ENCODE measurements at regions not wholly inside any gene's neighbourhood (a gene's known extent, or its start where the extent isn't known, plus 50 kb on each side); places are given as distances from the start of the nearest gene placed in this dataset.

DNA sequence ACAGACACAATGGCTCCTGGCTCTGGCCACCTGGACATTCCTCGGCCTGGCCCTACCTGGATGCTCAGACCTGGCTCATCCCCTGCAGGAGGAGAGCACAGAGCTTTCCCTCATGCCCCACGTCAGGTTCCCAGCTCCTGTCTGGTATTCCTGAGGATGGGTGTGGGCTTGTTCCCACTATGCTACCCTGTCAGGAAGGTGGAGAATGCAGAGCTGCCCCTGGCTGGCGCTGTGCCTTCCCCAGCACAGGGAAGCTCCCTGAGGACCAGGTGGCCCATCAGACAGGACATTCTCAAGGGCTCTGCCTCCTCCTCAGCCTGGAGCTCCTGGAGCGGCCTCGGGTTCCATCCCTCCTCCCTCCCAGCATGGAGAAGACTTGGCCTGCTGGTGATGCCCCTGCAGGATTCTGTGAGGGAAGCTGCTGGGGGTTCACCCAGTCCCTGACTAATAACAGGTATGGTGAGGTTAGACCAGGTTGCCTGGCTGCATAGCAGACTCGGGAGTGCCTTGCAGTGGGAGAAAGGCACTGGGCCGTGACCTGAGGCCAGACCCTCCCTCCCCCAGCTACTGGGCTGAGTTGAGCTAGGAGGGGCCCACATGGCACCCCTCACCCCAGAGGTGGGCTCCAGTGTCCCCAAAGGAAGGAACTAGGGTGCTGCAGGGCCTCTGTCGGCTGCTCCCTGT lies 156.0 kb upstream of the MLN start:
- no peak for DNase-seq (ENCODE audit: insufficient read length, low spot score)
- no peak for FAIRE-seq
- no peak for TF ChIP-seq POLR2A (IDR thresholded peaks at IDR 0.05; ENCODE audit: low read depth, low read length)

DNA sequence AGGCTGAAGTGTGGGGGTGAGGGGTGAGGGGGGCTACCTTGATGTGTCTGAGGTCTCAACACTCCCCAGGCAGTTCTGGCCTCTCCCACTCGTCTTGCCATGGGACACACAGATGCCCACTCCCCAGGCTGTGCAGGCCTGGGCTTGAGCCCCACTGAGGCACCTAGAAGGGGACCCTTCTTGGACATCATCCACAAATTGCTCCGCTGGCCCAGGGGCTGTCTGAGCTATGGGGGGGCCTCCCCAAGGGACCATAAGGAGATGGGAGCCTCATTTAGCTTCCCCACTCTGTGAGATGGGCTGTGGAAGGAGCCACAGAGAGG lies 155.5 kb upstream of the MLN start:
- DNase-seq (ENCODE audit: insufficient read length, low spot score) (no peak), FAIRE-seq (no peak)
- TF ChIP-seq POLR2AphosphoS5 (IDR thresholded peaks at IDR 0.05; ENCODE audit: low read depth, low read length) = no peak
- no peak for TF ChIP-seq TAF1 (IDR thresholded peaks at IDR 0.05; ENCODE audit: low read depth, low read length)
- no peak for TF ChIP-seq POLR2A (IDR thresholded peaks at IDR 0.05; ENCODE audit: low read depth, low read length)
- no peak for TF ChIP-seq POU2F2 (IDR thresholded peaks at IDR 0.05; ENCODE audit: low read depth, low read length)
- TF ChIP-seq SPI1 (IDR thresholded peaks at IDR 0.05; ENCODE audit: low read depth, low read length) = no peak
- no peak for TF ChIP-seq PAX5 (IDR thresholded peaks at IDR 0.05; ENCODE audit: insufficient read depth, low read length, severe bottlenecking)

DNA sequence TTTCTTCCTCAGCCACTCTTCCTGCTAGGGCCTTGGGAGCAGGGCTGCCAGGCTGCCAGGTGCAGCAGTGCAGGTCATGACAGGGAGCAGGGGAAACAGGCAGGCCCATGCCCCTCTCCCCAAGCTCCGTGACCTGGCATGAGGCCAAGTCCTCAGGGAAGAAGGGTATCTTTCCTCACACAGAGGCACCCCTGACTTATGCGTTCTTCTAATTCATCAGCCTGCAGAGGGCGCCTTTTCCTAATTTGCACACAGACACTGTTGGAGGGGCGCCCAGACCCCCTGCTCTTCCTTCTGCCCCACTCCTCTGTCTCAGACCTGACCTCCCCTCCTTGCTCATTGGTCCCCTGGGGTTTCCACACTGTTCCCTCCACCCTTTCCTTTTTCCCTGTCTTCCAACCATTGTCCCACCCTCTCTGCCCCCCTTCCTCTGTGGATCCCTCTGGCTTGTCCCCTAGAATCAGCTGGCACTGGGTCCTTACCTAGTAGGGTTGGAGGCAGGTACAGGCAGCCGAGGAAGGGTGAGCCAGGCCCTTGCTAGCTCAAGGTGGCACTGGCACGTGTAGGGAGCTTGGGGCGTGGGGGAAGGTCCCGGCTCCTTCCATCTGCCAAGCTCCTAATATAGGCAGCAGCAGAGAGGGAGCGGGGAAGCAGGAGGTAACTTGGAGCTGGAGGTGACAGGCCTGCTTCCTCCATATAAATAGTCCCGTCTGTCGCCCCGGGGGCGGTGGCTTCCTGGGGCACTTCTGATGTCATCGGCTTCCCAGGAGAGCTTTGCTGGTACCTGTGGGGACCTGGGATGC lies 154.9 kb upstream of the MLN start:
- no peak for DNase-seq (ENCODE audit: insufficient read length, low spot score)
- TF ChIP-seq POLR2AphosphoS5 (IDR thresholded peaks at IDR 0.05; ENCODE audit: low read depth, low read length) = no peak
- no peak for TF ChIP-seq PAX5 (IDR thresholded peaks at IDR 0.05; ENCODE audit: insufficient read depth, low read length, severe bottlenecking)
- no peak for TF ChIP-seq POLR2A (IDR thresholded peaks at IDR 0.05; ENCODE audit: low read depth, low read length)
- TF ChIP-seq POU2F2 (IDR thresholded peaks at IDR 0.05; ENCODE audit: low read depth, low read length) = no peak
- FAIRE-seq = no peak

DNA sequence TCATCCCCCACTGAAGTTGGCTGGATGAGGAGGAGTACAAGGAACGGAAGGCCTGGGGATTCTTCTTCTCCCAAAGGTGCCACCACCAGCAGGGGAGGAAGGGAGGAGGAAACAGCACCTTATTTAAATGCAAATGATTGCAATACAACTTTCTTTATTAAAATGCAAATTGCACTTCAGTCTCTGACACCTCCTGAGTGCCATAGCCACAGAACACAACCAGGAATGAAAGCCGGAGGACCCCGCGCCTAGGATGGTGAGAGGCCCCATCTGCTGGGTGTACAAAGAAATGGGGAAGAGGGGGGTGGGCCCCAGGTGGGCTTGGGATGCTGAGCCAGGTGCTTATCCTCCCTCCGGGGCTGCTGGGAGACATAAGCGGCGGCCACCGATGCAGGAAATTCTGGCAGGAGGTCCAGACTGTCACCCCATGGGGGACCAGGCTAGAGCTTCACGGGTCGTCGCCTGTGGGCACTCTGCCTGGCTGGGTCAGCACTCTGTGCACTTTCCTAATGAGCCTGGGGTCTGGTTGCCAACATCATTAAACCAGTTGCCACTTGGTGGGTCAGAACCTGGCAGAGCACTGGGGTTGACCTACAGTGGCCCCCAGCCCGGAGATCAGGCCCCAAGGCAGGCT lies 154.2 kb upstream of the MLN start:
- TF ChIP-seq TAF1 (IDR thresholded peaks at IDR 0.05; ENCODE audit: low read depth, low read length) (no peak), SPI1 (IDR thresholded peaks at IDR 0.05; ENCODE audit: low read depth, low read length) (no peak), POU2F2 (IDR thresholded peaks at IDR 0.05; ENCODE audit: low read depth, low read length) (no peak), POLR2A (IDR thresholded peaks at IDR 0.05; ENCODE audit: low read depth, low read length) (no peak), PAX5 (IDR thresholded peaks at IDR 0.05; ENCODE audit: insufficient read depth, low read length, severe bottlenecking) (no peak), POLR2AphosphoS5 (IDR thresholded peaks at IDR 0.05; ENCODE audit: low read depth, low read length) (no peak)
- FAIRE-seq = no peak
- DNase-seq (ENCODE audit: insufficient read length, low spot score) = no peak

DNA sequence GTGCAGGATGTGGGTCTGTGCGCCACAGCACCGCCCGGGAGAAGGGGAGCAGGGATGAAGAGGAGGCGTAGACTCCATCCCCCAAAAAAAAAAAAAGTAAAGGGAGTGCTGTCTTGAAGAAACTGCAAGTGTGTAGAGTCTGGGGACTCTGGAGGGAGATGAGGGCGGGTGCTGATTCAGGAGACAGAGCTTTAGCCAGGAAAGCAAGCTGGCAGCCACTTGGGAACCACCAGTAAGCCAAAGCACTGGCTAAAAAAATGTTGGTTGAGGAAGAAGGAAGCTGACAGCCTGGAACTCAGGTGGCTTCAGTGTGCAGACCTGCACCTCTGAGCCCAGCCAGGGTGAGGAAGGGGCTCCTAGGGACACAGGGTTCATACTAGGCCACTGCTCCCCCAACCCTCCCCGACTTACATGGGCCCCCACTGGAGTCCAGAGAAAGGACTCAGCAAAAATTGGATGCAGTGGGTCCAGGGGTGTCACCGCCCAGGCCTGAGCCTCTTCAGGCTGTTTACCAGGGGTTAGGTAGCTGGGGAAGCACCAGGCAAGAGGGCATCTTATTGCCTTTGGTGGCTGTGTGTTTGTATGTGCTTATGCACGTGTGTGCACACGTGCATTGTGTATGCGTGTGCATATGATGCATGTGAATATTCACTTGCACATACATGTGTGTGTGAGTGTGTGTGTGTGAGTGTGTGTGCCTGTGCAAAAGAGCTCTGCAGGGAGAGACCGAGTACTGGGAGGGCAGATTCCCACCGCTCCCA lies 153.5 kb upstream of the MLN start:
- no peak for FAIRE-seq
- DNase-seq (ENCODE audit: insufficient read length, low spot score) = no peak
- TF ChIP-seq PAX5 (IDR thresholded peaks at IDR 0.05; ENCODE audit: insufficient read depth, low read length, severe bottlenecking) (no peak), POLR2AphosphoS5 (IDR thresholded peaks at IDR 0.05; ENCODE audit: low read depth, low read length) (no peak), TAF1 (IDR thresholded peaks at IDR 0.05; ENCODE audit: low read depth, low read length) (no peak), POU2F2 (IDR thresholded peaks at IDR 0.05; ENCODE audit: low read depth, low read length) (no peak), POLR2A (IDR thresholded peaks at IDR 0.05; ENCODE audit: low read depth, low read length) (no peak), SPI1 (IDR thresholded peaks at IDR 0.05; ENCODE audit: low read depth, low read length) (no peak)

DNA sequence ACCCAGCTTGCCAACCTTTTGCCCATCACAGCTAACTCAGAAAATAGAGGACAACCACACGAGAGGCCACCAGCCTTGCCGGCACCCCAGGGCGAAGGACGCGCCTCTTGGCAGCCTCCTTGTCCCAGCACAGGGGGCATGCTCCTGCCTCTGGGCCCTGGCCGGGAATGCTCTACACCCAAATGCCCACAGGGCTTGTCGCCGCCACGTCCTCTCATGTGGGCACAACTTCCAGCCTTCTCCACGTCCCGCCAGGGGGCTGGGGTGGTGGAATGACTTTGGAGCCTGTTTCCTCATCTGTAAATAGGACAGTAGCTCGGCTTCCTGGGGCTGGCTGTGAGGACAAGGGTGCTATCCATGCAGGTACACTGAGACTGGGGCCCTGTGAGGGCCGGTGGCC lies 152.4 kb upstream of the MLN start:
- TF ChIP-seq POLR2A (IDR thresholded peaks at IDR 0.05; ENCODE audit: low read depth, low read length) = no peak
- no peak for TF ChIP-seq SPI1 (IDR thresholded peaks at IDR 0.05; ENCODE audit: low read depth, low read length)
- no peak for TF ChIP-seq TAF1 (IDR thresholded peaks at IDR 0.05; ENCODE audit: low read depth, low read length)
- no peak for TF ChIP-seq PAX5 (IDR thresholded peaks at IDR 0.05; ENCODE audit: insufficient read depth, low read length, severe bottlenecking)
- no peak for TF ChIP-seq POU2F2 (IDR thresholded peaks at IDR 0.05; ENCODE audit: low read depth, low read length)
- TF ChIP-seq POLR2AphosphoS5 (IDR thresholded peaks at IDR 0.05; ENCODE audit: low read depth, low read length) = no peak
- DNase-seq (ENCODE audit: insufficient read length, low spot score) (no peak), FAIRE-seq (no peak)

DNA sequence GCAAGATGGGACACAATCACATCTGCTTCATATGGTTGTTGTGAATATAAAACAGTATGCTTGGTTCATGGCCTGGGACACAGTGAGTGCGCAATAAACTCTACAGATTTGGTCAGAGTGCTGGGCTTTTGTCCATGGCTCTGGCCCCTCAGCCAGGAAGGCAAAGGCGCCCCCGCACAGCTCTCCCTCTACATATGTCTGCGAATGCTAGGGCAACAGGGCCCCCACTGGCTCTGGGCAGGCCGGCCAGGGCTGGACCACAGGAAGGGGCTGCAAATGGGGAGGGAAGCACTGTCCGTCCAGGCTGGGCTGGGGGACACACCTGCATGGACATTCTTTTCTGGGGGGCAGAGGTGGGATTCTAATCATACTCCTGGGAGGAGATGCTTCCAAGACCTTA lies 151.8 kb upstream of the MLN start:
- TF ChIP-seq PAX5 (IDR thresholded peaks at IDR 0.05; ENCODE audit: insufficient read depth, low read length, severe bottlenecking) (no peak), POLR2AphosphoS5 (IDR thresholded peaks at IDR 0.05; ENCODE audit: low read depth, low read length) (no peak), POLR2A (IDR thresholded peaks at IDR 0.05; ENCODE audit: low read depth, low read length) (no peak), POU2F2 (IDR thresholded peaks at IDR 0.05; ENCODE audit: low read depth, low read length) (no peak), TAF1 (IDR thresholded peaks at IDR 0.05; ENCODE audit: low read depth, low read length) (no peak), SPI1 (IDR thresholded peaks at IDR 0.05; ENCODE audit: low read depth, low read length) (no peak)
- DNase-seq (ENCODE audit: insufficient read length, low spot score) = no peak
- FAIRE-seq = no peak

DNA sequence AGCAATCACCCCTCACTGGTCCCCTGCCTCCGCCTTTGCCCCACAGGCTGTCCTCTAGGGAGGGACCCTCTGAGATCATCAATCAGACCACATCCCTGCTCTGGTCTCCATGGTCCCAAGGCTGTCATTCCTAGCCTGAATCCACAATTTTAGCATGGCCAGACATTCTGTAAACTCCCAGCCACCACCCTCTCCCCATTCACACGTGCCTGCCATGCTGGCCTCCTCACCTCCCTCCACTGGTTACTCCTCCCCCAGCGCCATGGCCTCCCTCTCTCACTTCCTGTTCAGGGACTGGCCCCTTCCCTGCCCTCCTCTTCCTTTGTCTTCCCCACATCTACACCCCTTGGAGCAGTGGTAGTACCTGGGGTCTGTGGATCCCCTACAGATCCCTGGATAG lies 150.7 kb upstream of the MLN start:
- DNase-seq (ENCODE audit: insufficient read length, low spot score) = no peak
- no peak for FAIRE-seq
- no peak for TF ChIP-seq PAX5 (IDR thresholded peaks at IDR 0.05; ENCODE audit: insufficient read depth, low read length, severe bottlenecking)
- TF ChIP-seq TAF1 (IDR thresholded peaks at IDR 0.05; ENCODE audit: low read depth, low read length) = no peak
- no peak for TF ChIP-seq POLR2A (IDR thresholded peaks at IDR 0.05; ENCODE audit: low read depth, low read length)
- no peak for TF ChIP-seq POU2F2 (IDR thresholded peaks at IDR 0.05; ENCODE audit: low read depth, low read length)
- TF ChIP-seq POLR2AphosphoS5 (IDR thresholded peaks at IDR 0.05; ENCODE audit: low read depth, low read length) = no peak
- TF ChIP-seq SPI1 (IDR thresholded peaks at IDR 0.05; ENCODE audit: low read depth, low read length) = no peak

DNA sequence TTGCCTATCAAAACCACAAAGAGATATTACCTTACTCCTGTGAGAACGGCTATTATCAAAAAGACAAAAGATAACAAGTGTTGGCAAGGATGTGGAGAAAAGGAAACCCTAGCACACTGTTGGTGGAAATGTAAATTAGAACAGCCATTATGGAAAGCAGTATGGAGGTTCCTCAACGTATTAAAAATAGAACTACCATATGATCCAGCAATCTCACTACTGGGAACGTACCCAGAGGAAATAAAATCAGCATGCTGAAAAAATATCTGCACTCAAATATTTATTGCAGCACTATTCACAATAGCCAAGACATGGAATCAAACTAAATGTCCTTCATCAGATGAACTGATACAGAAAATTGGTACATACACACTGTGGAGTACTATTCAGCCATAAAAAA lies 149.4 kb upstream of the MLN start:
- no peak for FAIRE-seq
- DNase-seq (ENCODE audit: insufficient read length, low spot score) = no peak

More for the DNA sequence above, 149.4 kb upstream of the MLN start:
- TF ChIP-seq TAF1 (IDR thresholded peaks at IDR 0.05; ENCODE audit: low read depth, low read length) (no peak), POU2F2 (IDR thresholded peaks at IDR 0.05; ENCODE audit: low read depth, low read length) (no peak), SPI1 (IDR thresholded peaks at IDR 0.05; ENCODE audit: low read depth, low read length) (no peak), POLR2AphosphoS5 (IDR thresholded peaks at IDR 0.05; ENCODE audit: low read depth, low read length) (no peak), POLR2A (IDR thresholded peaks at IDR 0.05; ENCODE audit: low read depth, low read length) (no peak), PAX5 (IDR thresholded peaks at IDR 0.05; ENCODE audit: insufficient read depth, low read length, severe bottlenecking) (no peak)
